ENCODE measurements at regions not wholly inside any gene's neighbourhood (a gene's known extent, or its start where the extent isn't known, plus 50 kb on each side); places are given as distances from the start of the nearest gene placed in this dataset.
"Not testable (repeated sequence)": the region's sequence is repeated elsewhere in the genome, so short reads cannot be mapped to it uniquely, and the experiment has no call there.

DNA sequence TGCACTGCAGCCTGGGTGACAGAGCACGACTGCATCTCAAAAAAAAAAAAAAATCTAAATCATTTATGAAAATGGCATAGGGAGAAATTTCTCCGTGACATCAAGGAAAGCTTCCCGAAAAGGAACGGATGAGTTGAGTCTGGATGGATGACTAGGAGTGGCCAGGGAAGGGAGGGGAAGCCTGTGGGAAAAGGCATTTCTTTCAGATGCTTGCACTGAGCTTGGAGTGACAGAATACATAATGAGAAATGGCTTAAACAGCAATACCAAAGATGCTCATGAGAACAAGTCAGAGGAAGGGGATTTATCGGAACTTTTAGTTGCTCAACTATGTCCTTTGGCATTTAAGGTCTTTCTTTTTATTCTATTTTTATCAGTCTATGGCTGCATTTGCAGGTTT lies 1369.2 kb upstream of the TMEM132C start:
- DNase-seq, result no peak

GRCh38 chr12:126898562-126898961 lies 1368.4 kb upstream of the TMEM132C start:
- no peak for DNase-seq

GRCh38 chr12:126899926-126900792 lies 1366.8 kb upstream of the TMEM132C start:
- no peak for DNase-seq

DNA sequence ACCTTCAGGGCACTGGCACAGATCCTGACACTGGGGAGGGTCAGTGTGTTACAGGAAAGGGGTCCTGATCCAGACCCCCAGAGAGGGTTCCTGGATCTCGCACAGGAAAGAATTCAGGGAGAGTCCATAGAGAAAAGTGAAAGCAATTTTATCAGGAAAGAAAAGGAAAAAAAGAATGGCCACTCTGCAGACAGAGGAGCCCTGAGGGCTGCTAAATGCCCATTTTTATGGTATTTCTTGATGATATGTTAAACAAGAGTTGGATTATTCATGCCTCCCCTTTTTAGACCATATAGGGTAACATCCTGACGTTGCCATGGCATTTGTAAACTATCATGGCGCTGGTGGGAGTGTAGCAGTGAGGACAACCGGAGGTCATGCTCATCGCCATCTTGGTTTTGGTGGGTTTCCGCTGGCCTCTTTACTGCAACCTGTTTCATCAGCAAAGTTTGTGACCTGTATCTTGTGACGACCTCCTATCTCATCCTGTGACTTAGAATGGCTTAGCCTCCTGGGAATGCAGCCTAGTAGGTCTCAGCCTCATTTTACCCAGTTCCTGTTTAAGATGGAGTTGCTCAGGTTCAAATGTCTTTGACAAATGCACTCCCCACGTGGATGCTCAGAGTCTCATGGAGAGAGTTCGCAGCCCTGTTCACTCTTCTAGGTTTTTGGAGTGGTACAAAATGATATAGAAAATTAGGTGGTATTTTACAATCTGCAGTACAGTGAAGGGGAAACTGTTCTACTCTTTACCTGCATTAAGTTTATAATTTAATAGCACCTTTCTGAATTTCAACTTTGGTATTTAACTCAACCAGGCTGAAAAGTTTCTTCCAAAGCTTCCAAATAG lies 1363.7 kb upstream of the TMEM132C start:
- no peak for DNase-seq

DNA sequence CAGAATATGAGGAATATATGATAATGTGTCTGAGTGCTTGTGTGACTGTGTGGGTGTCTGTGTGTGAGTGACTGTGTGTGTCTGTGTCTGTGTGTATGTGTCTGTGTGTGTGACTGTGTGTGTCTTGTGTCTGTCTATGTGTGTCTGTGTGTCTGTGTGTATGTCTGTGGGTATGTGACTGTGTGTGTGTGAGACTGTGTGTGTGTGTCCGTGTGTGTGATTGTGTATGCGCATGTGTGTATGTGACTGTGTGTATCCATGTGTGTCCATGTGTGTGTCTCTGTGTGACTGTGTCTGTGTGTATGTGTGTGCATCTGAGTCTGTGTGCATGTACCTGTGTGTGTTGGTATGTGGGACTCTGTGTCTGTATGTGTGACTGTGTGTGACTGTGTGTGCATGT lies 1361.2 kb upstream of the TMEM132C start:
- DNase-seq, result no peak

DNA sequence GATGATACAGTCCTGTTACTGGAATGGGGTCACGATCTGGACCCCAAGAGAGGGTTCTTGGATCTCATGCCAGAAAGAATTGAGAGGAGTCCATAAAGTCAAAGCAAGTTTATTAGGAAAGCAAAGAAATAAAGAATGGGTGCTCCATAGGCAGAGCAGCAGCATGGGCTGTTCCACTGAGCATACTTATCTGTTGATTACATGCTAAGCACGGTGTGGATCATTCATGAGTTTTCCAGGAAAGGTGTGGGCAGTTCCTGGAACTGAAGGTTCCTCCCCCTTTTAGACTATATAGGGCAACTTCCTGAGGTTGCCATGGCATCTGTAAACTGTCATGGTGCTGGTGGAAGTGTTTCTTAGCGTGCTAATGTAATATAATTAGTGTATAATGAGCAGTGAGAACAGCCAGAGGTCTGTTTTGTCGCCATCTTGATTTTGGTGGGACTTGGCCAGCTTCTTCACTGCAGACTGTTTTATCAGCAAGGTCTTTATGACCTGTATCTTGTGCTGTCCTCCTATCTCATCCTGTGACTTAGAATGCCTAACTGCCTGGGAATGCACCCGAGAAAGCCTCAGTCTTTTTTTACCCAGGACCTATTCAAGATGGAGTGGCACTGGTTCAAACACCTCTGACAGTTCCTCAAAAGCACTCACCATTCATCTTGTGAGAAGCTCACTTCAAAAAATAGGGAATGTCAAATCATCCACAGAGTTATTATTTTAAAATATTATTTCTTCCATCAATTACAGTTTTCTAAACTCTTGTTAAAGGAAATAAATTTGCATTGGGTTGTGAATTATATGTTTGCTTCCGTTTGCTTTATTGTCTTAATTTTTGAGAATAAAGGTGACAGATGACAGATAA lies 1358.8 kb upstream of the TMEM132C start:
- DNase-seq, result no peak

DNA sequence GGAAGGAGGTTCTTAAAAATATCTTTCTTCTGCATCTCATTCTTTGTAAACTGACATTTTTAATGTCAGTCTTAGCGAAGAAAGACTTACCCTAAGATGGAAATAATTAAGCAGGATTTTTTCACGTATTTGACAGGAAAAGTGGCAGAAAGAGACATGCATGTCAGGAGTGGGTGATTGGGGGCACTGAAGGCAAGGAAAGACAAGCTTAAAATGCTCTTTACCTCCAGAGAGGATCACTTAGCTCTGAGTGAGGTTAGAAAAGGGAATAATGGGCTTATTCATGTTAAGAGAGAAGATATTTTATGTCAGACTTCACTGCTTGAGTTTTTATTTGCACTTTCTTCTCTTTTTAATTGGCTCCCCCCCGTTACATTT lies 1358.2 kb upstream of the TMEM132C start:
- DNase-seq, result no peak

DNA sequence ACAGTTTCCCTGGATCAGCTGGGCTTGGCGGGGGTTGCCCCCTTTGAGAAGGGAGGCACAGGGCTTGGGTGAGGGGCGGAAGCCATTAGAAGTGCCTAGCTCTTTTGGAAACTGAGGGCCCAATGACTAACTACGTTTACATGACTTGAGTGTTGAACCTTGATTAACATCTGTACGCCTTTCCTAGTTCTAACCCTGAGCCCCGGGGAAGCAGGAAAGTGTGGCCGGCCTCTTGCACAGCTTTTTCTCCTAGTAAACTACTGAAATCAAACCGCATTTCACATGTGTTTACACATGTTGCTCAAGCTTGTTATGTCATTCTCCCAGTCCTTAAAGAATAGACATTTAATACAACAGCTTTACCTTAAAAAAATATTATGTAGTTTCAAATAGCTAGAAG lies 1356.4 kb upstream of the TMEM132C start:
- no peak for DNase-seq

GRCh38 chr12:126912111-126912510 lies 1354.9 kb upstream of the TMEM132C start:
- DNase-seq, result no peak

DNA sequence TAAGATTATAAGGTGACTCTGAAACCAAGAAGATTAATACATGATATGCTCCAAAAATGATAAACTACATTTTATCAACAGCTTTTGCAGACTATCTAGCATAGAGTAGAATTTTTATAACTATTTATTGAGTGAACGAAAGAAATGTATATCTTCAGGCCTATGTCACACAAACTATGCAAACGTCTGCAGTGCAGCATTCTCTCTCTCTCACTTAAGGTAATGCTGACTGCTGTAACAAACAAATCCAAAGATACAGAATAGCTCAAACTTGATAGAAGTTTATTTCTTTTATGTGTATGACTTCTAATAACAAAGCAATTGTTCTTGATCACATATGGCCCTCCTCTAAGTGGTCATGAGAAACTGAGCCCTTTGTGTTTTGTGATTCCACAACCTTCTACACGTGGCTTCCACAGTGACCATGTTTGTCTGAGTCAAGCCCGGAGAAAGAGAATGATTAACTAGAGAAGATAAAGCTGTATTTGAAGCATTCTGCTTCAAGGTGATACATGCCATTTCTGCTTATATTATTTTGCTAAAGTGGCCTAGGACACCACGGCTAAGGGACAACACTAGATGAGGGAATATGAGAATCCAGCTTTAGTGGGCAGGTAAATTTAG lies 1352.7 kb upstream of the TMEM132C start:
- DNase-seq, result no peak

DNA sequence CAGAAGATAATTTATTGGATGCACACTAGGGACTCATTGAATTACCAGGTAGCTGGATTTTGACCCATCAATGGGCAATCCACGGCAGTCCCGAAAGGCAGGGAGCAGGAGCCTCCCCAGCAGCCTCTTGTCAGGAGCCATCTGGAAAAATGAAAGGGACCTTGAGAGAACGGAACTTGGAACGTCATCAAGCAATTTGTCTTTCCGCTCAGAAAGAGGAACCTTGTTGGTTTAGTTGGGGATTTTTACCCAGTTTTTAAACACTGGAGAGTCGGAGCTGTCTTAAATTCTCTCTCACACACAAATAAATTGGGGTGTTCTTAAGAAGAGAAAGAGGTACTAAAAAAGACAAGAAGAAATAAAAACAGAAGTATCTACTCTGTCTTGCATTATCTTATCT lies 1351.7 kb upstream of the TMEM132C start:
- DNase-seq, result no peak

GRCh38 chr12:126926023-126926594 lies 1340.9 kb upstream of the TMEM132C start:
- DNase-seq, result no peak

DNA sequence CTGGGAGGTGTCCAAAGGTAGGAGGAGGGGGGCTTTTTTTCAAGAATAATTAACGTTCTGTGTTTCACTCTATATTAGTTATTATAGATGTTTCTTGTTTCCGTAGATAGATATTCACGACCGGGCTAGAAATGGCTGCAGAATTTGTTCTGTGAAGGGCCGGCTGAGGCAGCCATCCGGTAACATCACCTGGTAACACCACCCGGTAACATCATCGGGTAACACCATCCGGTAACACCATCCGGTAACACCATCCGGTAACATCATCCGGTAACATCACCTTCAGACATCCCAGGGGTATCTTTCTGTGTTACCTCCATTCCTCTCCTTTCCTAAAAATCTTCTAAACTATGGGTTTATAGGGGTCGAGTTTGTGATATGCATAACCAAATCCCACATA lies 1336.7 kb upstream of the TMEM132C start:
- DNase-seq, result no peak

DNA sequence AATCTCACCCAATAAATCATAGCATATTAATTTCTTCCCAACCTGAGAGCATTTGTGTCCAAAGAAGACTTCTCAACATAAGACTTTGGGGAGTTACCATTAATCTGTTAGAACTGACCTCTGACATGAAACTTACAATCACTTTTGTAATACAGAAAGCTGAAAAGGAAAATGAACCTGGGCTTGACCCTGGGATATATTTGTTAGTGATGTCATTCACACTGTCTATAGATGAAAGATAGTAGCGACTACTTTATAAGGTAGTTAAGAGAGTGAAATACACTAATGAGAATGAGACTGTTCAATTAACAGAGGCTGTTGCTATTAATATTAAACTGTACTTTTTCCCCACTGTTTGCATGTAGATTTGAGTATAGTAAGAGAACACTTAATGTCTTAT lies 1334.8 kb upstream of the TMEM132C start:
- no peak for DNase-seq

- no peak for DNase-seq
Measured at GRCh38 chr12:126935435-126935834, 1331.5 kb upstream of the TMEM132C start.

DNA sequence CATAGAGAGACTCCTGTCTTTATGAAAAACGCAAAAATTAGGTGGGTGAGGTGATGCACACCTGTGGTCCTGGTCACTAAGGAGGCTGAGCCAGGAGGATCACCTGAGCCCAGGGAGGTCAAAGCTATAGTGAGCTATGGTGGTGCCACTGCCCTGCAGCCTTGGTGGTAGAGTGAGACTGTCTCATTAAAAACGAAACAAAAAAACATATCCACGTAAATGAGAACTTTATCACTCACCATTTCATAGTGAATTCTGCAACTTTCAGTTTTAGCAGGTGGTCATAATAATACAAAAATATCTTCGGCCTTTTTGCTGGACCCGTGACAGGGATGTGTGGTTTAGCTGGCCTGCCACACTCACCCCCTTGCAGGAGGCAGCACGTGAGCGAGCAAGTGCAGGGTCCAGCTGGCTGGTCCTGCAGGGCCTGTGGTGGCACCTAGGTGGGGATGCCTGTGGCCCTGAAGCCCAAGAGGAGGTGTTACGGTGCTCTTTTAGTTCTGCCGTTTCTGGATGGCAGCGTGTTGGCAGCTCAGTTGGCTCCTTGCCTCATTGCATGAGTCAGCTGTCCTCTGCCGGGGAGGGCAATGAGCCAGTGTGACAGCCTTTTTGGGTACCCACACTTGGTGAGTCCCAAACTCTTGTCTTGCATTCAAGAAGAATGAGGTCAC lies 1330.7 kb upstream of the TMEM132C start:
- peak; percentile 41 for DNase-seq

- no peak for DNase-seq
Measured at GRCh38 chr12:126937431-126937830, 1329.5 kb upstream of the TMEM132C start.

DNA sequence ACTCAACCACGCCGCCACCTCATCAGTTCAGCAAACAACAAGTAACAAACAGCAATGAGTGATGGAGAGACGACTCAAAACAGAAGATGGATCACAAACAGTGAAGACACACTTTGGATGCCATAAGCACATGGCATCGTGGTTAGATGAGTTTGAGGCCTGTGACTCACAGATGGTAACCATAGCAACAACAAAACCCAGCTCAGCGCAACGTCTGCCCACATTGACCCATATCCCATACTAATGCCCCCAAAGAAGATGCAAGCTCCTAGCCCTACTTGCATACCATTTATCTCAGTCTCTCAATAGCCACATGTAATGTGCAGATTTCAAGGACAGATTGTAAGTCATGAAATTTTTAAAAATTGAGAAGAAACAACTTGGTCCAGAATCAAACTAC lies 1322.3 kb upstream of the TMEM132C start:
- no peak for DNase-seq

DNA sequence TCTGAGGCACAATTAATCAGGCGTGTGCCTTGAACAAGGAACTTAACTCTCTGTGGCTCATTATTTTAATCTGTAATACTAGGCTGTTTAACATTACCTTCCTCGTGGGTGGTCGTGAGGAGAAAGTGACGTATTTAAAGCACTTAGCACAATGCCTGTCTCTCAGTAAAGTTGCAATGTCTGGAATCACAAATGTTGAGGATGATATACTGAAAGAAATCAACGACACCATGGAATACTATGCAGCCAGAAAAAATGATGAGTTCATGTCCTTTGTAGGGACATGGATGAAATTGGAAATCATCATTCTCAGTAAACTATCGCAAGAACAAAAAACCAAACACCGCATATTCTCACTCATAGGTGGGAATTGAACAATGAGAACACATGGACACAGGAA lies 1320.0 kb upstream of the TMEM132C start:
- DNase-seq, result not testable (repeated sequence)

DNA sequence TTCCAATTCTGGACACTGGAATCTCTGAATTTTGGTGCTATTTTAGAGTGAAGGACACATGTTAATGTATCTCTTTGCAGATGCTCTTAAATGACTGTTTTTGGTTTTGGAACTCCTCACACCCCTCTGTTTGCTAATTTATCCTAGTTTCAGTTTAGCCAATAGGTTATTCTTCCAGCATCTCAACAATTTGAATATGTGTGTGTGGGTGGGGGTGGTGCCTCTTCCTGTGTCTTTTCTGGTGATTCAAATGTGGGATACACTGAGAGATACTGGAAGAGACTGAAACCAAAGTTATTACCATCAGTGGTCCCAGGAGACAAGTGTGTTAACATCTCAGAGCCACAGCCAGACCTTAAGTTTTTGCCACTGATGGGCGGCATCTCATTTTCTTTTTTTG lies 1317.4 kb upstream of the TMEM132C start:
- no peak for DNase-seq

DNA sequence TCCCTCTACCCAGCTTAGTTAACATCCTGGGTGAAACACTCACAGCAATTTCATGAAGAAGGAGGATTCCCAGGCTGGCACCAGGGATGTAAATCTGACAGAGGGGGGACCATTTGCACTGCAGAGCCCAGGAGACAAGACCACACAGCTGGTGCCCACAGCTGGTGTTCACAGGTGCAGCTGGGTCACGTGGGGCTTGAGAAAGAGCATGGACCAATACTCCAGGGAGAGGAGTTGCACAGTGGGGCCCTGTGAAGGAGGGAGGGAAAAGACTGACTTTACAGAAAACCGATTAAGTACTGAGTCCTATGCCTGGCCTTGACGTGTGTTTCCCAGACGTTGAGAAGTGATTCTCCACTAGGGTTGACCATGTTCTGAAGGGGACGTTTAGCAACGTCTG lies 1316.7 kb upstream of the TMEM132C start:
- no peak for DNase-seq
